ENCODE measurements at regions not wholly inside any gene's neighbourhood (a gene's known extent, or its start where the extent isn't known, plus 50 kb on each side); places are given as distances from the start of the nearest gene placed in this dataset.

- H3K4me3 ChIP-seq (ENCODE audit: low read depth in 1 of 2, low read length in 1 of 2), result no peak overlapping the region
- peaks cover 34 to 44% of the 10 kb centered on the region in 2 experiments for H3K4me1 ChIP-seq (ENCODE audit: control insufficient read depth in 1 of 2, insufficient read depth in 1 of 2, low read depth in 1 of 2, low read length in 1 of 2)
- no peaks in the 10 kb centered on the region for H3K9me3 ChIP-seq
- no peak for TF ChIP-seq CTCF (IDR thresholded peaks at IDR 0.05)
- no peaks in the 10 kb centered on the region for H3K36me3 ChIP-seq
- H3K27me3 ChIP-seq, result no peaks in the 10 kb centered on the region
- H3K27ac ChIP-seq, result peak overlapping the region; percentile 48
These were observed 568.3 kb downstream of the INHBA start for GRCh38 chr7:41134300-41135255.

GRCh38 chr7:41133690-41134299 is 569.1 kb downstream of the INHBA start:
- Histone ChIP-seq H3K9me3 (no peaks in the 10 kb centered on the region), H3K4me1 (ENCODE audit: control insufficient read depth in 1 of 2, insufficient read depth in 1 of 2, low read depth in 1 of 2, low read length in 1 of 2) (peaks cover 40 to 52% of the 10 kb centered on the region in 2 experiments), H3K27ac (peak overlapping the region; percentile 48), H3K4me3 (ENCODE audit: low read depth in 1 of 2, low read length in 1 of 2) (no peak overlapping the region), H3K27me3 (no peaks in the 10 kb centered on the region), H3K36me3 (no peaks in the 10 kb centered on the region)
- TF ChIP-seq CTCF (IDR thresholded peaks at IDR 0.05), result no peak

GRCh38 chr7:41131956-41132355 is 570.9 kb downstream of the INHBA start:
- H3K27ac ChIP-seq, result no peak overlapping the region
- no peak for TF ChIP-seq CTCF (IDR thresholded peaks at IDR 0.05)

GRCh38 chr7:41130561-41131236 is 572.2 kb downstream of the INHBA start:
- no peak for TF ChIP-seq CTCF (IDR thresholded peaks at IDR 0.05)

More at GRCh38 chr7:41131956-41132355, 570.9 kb downstream of the INHBA start:
- no peak overlapping the region for H3K4me3 ChIP-seq (ENCODE audit: low read depth in 1 of 2, low read length in 1 of 2)
- H3K36me3 ChIP-seq, result no peaks in the 10 kb centered on the region
- no peaks in the 10 kb centered on the region for H3K27me3 ChIP-seq
- H3K9me3 ChIP-seq, result no peaks in the 10 kb centered on the region
- H3K4me1 ChIP-seq (ENCODE audit: control insufficient read depth in 1 of 2, insufficient read depth in 1 of 2, low read depth in 1 of 2, low read length in 1 of 2), result peaks cover 45 to 64% of the 10 kb centered on the region in 2 experiments

GRCh38 chr7:41130086-41130485 is 572.8 kb downstream of the INHBA start:
- Histone ChIP-seq H3K27me3 (no peaks in the 10 kb centered on the region), H3K4me1 (ENCODE audit: control insufficient read depth in 1 of 2, insufficient read depth in 1 of 2, low read depth in 1 of 2, low read length in 1 of 2) (peaks cover 44 to 57% of the 10 kb centered on the region in 2 experiments), H3K27ac (no peak overlapping the region), H3K9me3 (no peaks in the 10 kb centered on the region), H3K4me3 (ENCODE audit: low read depth in 1 of 2, low read length in 1 of 2) (no peak overlapping the region), H3K36me3 (no peaks in the 10 kb centered on the region)
- TF ChIP-seq CTCF (IDR thresholded peaks at IDR 0.05), result no peak

More at GRCh38 chr7:41130561-41131236, 572.2 kb downstream of the INHBA start:
- H3K36me3 ChIP-seq, result no peaks in the 10 kb centered on the region
- H3K27ac ChIP-seq, result no peak overlapping the region
- H3K4me1 ChIP-seq (ENCODE audit: control insufficient read depth in 1 of 2, insufficient read depth in 1 of 2, low read depth in 1 of 2, low read length in 1 of 2), result peaks cover 45 to 63% of the 10 kb centered on the region in 2 experiments
- H3K9me3 ChIP-seq, result no peaks in the 10 kb centered on the region
- H3K4me3 ChIP-seq (ENCODE audit: low read depth in 1 of 2, low read length in 1 of 2), result no peak overlapping the region
- H3K27me3 ChIP-seq, result no peaks in the 10 kb centered on the region
